PC-9 (cell line): ENCODE measurements at regions not wholly inside any gene's neighbourhood (a gene's known extent, or its start where the extent isn't known, plus 50 kb on each side); places are given as distances from the start of the nearest gene placed in this dataset.

ENCODE experiments used
- CTCF ChIP-seq: fragments of 200-600 bp; sonication (generic); conservative IDR thresholded peaks from 2 replicates; pipeline ENCODE4 v1.6.1; 2017; ENCODE audit warnings: mixed run types, antibody characterized with exemption, mild to moderate bottlenecking, moderate library complexity
- EZH2 ChIP-seq: fragments of 200-600 bp; sonication (generic); IDR thresholded peaks from 2 replicates; pipeline ENCODE4 v1.8.0; 2017; ENCODE audit warnings: antibody characterized with exemption, low read depth

- TF ChIP-seq CTCF (no peak), EZH2 (no peak)
Measured at GRCh38 chr2:234632527-234633391, 135.9 kb upstream of the ARL4C start.
